ENCODE measurements at regions not wholly inside any gene's neighbourhood (a gene's known extent, or its start where the extent isn't known, plus 50 kb on each side); places are given as distances from the start of the nearest gene placed in this dataset.

DNA sequence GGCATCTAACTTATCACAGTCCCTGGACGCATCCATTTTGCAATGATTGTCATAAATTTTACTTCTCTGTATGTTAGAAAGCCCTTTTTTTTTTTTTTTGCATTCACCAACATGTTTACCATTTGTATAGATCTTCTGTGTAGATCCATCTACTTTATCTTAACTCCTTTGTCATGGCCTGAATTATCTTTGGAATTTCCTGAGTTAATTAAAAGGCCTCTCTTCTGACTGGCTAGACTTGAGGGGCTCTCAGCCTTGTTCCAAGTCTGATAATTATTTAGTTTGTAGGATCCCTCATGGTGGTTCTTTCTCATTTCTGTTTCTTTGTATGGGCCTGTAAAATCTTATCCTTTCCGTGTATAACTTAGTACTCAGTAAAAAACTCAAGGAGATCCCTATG is 387.0 kb downstream of the C12orf50 start:
- Histone ChIP-seq H3K36me3 (ENCODE audit: control insufficient read depth, insufficient read depth, low read length) (no peaks in the 10 kb centered on the region), H3K27me3 (replicated peaks; ENCODE audit: control insufficient read depth, insufficient read depth, low read length) (no peaks in the 10 kb centered on the region), H3K4me3 (replicated peaks; ENCODE audit: low read depth, low read length) (no peak overlapping the region)
- TF ChIP-seq, protein P1, sequence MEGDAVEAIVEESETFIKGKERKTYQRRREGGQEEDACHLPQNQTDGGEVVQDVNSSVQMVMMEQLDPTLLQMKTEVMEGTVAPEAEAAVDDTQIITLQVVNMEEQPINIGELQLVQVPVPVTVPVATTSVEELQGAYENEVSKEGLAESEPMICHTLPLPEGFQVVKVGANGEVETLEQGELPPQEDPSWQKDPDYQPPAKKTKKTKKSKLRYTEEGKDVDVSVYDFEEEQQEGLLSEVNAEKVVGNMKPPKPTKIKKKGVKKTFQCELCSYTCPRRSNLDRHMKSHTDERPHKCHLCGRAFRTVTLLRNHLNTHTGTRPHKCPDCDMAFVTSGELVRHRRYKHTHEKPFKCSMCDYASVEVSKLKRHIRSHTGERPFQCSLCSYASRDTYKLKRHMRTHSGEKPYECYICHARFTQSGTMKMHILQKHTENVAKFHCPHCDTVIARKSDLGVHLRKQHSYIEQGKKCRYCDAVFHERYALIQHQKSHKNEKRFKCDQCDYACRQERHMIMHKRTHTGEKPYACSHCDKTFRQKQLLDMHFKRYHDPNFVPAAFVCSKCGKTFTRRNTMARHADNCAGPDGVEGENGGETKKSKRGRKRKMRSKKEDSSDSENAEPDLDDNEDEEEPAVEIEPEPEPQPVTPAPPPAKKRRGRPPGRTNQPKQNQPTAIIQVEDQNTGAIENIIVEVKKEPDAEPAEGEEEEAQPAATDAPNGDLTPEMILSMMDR (IDR thresholded peaks at IDR 0.05; ENCODE audit: insufficient read depth, low read length, poor library complexity, severe bottlenecking): no peak
- no peak for DNase-seq (ENCODE audit: extremely low read depth, insufficient read length)

DNA sequence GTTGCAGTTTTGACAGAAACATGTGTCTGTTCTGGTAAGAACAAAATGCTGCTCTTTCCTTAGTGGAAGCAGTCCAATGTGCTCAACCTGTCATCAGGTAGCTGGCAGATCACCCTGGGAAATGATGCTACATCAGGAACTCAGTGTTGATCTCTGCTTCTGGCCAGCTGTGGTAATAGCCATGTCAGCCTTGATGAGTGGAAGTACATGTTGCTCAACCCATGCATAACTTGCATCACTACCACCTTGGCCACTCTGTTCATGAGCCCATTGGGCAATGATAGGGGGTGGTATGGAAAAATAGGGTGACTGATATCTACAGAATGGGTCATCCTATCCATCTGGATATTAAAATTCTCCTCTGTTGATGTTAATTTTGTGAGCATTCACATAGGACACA is 411.0 kb downstream of the C12orf50 start:
- Histone ChIP-seq H3K27me3 (replicated peaks; ENCODE audit: control insufficient read depth, insufficient read depth, low read length) (no peaks in the 10 kb centered on the region), H3K4me3 (replicated peaks; ENCODE audit: low read depth, low read length) (no peak overlapping the region), H3K36me3 (ENCODE audit: control insufficient read depth, insufficient read depth, low read length) (no peaks in the 10 kb centered on the region)
- DNase-seq (ENCODE audit: extremely low read depth, insufficient read length): no peak
- TF ChIP-seq, protein P1 (IDR thresholded peaks at IDR 0.05; ENCODE audit: insufficient read depth, low read length, poor library complexity, severe bottlenecking): no peak

DNA sequence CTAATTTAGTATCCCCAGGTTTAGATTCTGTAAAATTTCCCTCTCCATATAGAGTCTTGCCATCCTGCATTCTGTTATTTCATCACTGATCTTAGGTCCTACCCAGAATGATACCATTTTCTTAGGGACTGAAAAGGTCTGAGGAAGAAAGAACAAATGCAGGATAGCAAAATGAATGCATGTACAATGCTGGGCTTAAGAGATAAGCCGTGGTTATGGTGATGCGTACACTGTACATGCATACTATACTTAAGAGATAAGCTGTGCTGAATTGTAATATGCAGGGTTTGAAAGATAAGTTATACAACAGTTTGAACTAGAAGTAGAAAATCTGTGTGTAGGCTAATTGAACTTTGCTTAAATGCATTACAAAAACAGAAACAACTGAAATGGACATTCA is 416.2 kb downstream of the C12orf50 start:
- no peaks in the 10 kb centered on the region for H3K27me3 ChIP-seq (replicated peaks; ENCODE audit: control insufficient read depth, insufficient read depth, low read length)
- no peak for DNase-seq (ENCODE audit: extremely low read depth, insufficient read length)
- H3K4me3 ChIP-seq (replicated peaks; ENCODE audit: low read depth, low read length): no peak overlapping the region
- TF ChIP-seq, protein P1 (IDR thresholded peaks at IDR 0.05; ENCODE audit: insufficient read depth, low read length, poor library complexity, severe bottlenecking): no peak
- H3K36me3 ChIP-seq (ENCODE audit: control insufficient read depth, insufficient read depth, low read length): no peaks in the 10 kb centered on the region

GRCh38 chr12:87608321-87608720 is 420.9 kb downstream of the C12orf50 start:
- H3K36me3 ChIP-seq (ENCODE audit: control insufficient read depth, insufficient read depth, low read length): no peaks in the 10 kb centered on the region
- H3K4me3 ChIP-seq (replicated peaks; ENCODE audit: low read depth, low read length): no peak overlapping the region
- H3K27me3 ChIP-seq (replicated peaks; ENCODE audit: control insufficient read depth, insufficient read depth, low read length): no peaks in the 10 kb centered on the region
- no peak for DNase-seq (ENCODE audit: extremely low read depth, insufficient read length)
- TF ChIP-seq, protein P1 (IDR thresholded peaks at IDR 0.05; ENCODE audit: insufficient read depth, low read length, poor library complexity, severe bottlenecking): no peak

GRCh38 chr12:87603727-87604126 is 425.5 kb downstream of the C12orf50 start:
- DNase-seq (ENCODE audit: extremely low read depth, insufficient read length): no peak
- Histone ChIP-seq H3K4me3 (replicated peaks; ENCODE audit: low read depth, low read length) (no peak overlapping the region), H3K36me3 (ENCODE audit: control insufficient read depth, insufficient read depth, low read length) (no peaks in the 10 kb centered on the region), H3K27me3 (replicated peaks; ENCODE audit: control insufficient read depth, insufficient read depth, low read length) (no peaks in the 10 kb centered on the region)
- TF ChIP-seq, protein P1 (IDR thresholded peaks at IDR 0.05; ENCODE audit: insufficient read depth, low read length, poor library complexity, severe bottlenecking): no peak

GRCh38 chr12:87599459-87599858 is 429.7 kb downstream of the C12orf50 start:
- Histone ChIP-seq H3K36me3 (ENCODE audit: control insufficient read depth, insufficient read depth, low read length) (no peaks in the 10 kb centered on the region), H3K27me3 (replicated peaks; ENCODE audit: control insufficient read depth, insufficient read depth, low read length) (no peaks in the 10 kb centered on the region), H3K4me3 (replicated peaks; ENCODE audit: low read depth, low read length) (no peak overlapping the region)
- DNase-seq (ENCODE audit: extremely low read depth, insufficient read length): no peak
- TF ChIP-seq, protein P1 (IDR thresholded peaks at IDR 0.05; ENCODE audit: insufficient read depth, low read length, poor library complexity, severe bottlenecking): no peak
